ENCODE measurements at regions not wholly inside any gene's neighbourhood (a gene's known extent, or its start where the extent isn't known, plus 50 kb on each side); places are given as distances from the start of the nearest gene placed in this dataset.

DNA sequence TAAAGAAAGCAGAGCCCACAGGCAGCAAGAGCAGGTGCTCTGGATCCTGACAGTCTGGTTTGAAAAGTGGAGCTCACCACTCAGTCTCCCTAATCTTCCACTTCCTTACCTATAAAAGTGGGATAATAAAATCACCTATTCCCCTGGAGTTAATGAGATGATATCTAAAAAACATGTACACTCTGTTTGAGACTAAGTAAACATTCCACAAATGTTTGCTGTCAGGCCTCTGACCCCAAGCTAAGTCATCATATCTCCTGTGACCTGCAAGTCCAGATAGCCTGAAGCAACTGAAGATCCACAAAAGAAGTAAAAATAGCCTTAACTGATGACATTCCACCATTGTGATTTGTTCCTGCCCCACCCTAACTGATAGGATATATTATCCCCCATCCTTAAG, 1324.5 kb downstream of the XPNPEP1 start:
- TF ChIP-seq, protein P1, sequence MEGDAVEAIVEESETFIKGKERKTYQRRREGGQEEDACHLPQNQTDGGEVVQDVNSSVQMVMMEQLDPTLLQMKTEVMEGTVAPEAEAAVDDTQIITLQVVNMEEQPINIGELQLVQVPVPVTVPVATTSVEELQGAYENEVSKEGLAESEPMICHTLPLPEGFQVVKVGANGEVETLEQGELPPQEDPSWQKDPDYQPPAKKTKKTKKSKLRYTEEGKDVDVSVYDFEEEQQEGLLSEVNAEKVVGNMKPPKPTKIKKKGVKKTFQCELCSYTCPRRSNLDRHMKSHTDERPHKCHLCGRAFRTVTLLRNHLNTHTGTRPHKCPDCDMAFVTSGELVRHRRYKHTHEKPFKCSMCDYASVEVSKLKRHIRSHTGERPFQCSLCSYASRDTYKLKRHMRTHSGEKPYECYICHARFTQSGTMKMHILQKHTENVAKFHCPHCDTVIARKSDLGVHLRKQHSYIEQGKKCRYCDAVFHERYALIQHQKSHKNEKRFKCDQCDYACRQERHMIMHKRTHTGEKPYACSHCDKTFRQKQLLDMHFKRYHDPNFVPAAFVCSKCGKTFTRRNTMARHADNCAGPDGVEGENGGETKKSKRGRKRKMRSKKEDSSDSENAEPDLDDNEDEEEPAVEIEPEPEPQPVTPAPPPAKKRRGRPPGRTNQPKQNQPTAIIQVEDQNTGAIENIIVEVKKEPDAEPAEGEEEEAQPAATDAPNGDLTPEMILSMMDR (IDR thresholded peaks at IDR 0.05): no peak

DNA sequence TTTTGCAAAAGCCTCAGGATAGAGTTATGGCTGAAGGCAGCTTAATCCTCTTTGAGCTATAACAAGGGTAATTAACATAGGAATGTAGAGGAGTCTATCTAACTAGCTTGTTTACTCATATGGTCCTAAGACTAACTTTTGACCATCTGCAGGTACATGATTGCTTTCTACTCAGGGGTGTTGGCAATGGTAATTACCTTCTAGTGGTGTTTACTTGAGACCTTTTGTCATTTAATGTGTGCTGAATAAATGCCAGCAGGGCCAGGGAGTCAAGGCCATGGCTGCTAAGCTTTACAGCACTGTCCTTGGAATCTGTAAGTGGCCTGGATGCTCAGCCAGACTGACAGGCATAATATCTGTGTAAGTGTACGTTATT, 1325.0 kb downstream of the XPNPEP1 start:
- TF ChIP-seq, protein P1 (IDR thresholded peaks at IDR 0.05): no peak

DNA sequence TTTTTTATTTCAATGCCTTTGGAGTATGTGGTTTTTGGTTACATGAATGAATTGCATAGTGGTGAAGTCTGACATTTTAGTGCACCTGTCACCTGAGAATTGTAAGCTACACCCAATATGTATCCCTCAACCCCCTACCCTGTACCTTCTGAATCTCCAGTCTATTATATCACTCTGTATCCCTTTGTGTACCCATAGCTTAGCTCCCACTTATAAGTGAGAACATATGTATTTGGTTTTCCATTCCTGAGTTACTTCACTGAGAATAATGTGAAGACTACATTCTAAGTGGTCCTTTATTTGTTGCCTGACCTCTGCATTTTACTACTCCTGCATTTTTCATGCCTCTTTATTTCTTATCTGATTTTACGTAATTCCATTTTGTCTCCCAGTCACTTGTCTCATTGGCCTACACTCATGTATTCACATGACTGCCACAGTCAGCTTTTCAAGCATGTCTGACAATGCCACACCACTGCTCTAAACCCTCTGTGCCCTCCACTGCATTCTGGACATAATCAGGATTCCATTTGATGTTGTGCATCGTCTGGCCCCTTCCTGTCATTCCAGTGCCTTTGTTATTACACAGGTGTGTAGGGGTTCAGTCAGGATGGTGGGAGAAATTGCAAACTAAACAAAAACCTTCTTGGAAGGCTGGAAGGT, 1325.5 kb downstream of the XPNPEP1 start:
- TF ChIP-seq, protein P1 (IDR thresholded peaks at IDR 0.05): no peak

DNA sequence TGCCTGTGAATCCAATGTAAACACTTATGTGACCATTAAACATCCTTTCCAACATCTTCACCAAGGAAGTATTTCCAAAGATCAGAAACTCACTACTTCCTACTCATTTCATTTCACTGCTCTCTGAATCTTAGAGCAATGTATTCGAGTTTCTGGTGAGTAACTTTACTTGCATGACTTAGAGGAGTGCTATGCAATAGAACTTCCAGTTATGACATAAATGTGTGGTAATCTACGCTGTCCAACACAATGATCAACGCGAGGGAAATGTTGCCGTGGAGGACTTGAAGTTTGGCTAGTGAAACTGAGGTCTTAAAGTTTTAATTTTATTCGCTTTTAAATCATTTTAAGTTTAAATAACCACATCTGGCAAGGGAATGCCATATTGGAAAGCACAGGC, 1326.3 kb downstream of the XPNPEP1 start:
- TF ChIP-seq, protein P1 (IDR thresholded peaks at IDR 0.05): no peak

DNA sequence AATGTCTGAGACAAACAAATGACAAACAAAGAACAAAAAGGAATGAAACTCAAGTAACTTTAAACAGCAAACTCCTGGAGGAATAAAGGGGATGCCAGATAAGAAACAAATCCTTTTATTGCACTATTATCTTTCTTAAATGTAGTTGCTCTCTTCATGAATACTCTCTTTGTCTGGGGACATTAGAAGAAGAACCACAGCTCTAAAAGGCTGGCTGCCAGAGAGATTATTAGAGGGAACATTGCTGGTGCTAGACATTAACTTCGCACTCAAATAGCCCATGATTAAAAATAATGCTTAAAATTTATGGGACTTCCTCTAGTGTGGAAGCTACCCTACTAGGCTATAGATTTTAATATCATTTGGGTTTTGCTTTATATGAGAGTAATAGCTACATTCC, 1330.4 kb downstream of the XPNPEP1 start:
- TF ChIP-seq, protein P1 (IDR thresholded peaks at IDR 0.05): no peak

DNA sequence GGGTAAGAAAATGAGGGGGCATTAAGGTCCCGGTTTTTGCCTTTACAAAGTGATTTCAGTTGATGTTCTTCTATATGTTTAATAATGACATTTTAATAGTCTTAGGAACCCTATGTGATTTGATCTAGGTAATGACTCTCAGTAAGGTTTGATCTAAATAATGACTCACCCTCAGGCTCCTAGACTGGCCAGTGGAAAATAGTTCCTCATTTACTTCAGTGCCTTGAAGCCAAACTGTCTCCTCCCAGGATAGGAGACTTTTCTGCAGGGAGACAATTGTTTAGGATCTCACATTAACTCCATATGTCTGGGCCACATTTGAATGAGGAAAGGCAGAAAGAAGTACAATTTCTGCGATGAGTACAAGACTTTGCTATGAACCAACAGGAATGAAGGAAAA, 1331.9 kb downstream of the XPNPEP1 start:
- TF ChIP-seq, protein P1 (IDR thresholded peaks at IDR 0.05): no peak

DNA sequence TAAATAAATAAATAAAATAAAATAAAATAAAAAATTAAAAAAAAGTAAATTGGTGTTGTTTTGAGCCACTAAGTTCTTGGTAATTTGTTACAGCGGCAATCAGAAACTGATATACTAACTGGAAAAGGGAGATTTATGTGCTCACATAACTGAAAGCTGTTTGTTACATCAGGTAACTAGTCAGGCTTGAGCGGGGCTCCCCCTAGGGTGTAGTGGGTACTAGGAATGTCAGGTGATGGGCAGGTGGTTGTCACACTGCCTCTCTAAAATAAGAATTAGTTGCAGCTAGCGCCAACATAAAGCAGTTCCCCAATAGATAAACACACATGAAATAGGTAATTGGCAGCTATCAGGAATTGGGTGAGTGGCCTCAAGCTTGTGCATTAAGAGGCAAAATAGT, 1336.9 kb downstream of the XPNPEP1 start:
- TF ChIP-seq, protein P1 (IDR thresholded peaks at IDR 0.05): no peak

DNA sequence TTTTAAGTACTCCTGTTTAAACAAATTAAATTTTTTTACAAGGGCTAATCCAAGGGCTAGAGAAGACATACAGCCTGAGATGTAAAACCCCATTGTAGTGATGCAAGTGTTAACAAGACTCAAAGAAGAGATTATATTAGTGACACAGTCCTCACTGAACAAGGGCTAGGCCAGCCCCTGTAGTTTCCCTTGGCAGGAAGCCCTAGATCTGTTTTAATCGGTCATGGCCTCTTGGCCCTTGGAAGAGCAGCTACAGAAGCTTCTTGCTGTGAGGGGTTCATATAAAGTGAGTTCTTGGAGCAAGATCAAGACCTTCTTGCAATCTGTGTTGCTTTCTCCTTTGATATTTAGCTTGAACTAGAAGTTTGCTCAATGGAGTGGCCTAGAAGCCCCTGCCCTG, 1339.4 kb downstream of the XPNPEP1 start:
- TF ChIP-seq, protein P1 (IDR thresholded peaks at IDR 0.05): no peak
